ENCODE measurements at regions not wholly inside any gene's neighbourhood (a gene's known extent, or its start where the extent isn't known, plus 50 kb on each side); places are given as distances from the start of the nearest gene placed in this dataset.
"Not testable (repeated sequence)": the region's sequence is repeated elsewhere in the genome, so short reads cannot be mapped to it uniquely, and the experiment has no call there.

DNA sequence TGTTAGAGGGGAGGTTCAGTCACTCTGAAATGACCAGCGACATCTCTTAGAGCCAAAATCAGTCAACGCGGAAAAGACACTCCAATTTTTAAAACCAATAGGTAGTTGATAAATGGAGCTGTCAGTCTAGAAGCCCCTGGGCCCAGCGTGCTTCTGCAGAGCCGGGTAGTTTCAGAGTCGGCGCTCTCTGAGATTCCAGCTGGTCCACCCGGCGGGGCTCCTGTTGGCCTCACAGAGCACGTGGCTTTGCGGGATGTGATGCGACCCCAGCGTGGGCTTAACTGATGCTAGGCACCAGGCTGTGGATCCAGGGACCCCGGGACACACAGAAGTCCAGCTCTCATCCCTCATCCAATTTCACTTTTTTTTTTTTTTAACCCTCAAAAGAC, 245.9 kb downstream of the BCL2L11 start:
- TF ChIP-seq, protein P1, sequence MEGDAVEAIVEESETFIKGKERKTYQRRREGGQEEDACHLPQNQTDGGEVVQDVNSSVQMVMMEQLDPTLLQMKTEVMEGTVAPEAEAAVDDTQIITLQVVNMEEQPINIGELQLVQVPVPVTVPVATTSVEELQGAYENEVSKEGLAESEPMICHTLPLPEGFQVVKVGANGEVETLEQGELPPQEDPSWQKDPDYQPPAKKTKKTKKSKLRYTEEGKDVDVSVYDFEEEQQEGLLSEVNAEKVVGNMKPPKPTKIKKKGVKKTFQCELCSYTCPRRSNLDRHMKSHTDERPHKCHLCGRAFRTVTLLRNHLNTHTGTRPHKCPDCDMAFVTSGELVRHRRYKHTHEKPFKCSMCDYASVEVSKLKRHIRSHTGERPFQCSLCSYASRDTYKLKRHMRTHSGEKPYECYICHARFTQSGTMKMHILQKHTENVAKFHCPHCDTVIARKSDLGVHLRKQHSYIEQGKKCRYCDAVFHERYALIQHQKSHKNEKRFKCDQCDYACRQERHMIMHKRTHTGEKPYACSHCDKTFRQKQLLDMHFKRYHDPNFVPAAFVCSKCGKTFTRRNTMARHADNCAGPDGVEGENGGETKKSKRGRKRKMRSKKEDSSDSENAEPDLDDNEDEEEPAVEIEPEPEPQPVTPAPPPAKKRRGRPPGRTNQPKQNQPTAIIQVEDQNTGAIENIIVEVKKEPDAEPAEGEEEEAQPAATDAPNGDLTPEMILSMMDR (IDR thresholded peaks at IDR 0.05) = not testable (repeated sequence)
- TF ChIP-seq POLR2A (IDR thresholded peaks at IDR 0.05) = not testable (repeated sequence)

Measured in thyroid gland (tissue), 4 donors.